ENCODE measurements at regions not wholly inside any gene's neighbourhood (a gene's known extent, or its start where the extent isn't known, plus 50 kb on each side); places are given as distances from the start of the nearest gene placed in this dataset.
"Not testable (repeated sequence)": the region's sequence is repeated elsewhere in the genome, so short reads cannot be mapped to it uniquely, and the experiment has no call there.

DNA sequence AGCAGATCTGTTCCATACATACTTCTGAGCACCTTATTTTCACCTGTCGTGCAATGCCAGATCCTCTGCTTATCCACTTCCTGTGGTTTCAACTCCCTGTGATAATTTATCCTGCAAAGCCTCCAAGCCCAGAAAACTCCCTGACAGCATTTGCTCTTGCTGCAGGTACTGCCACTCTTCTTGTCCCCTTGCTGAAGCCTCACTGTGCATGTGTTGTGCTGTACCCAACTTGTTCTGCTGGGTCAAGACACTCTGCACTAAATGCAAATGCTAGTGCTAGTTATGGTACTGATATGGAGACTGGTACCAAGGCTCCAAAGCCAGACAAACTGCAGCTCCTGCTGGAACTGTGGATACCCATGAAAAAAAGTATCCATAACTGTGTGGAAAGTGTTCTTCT lies 315.4 kb upstream of the MIR17HG start:
- DNase-seq (ENCODE audit: low read depth): no peak

DNA sequence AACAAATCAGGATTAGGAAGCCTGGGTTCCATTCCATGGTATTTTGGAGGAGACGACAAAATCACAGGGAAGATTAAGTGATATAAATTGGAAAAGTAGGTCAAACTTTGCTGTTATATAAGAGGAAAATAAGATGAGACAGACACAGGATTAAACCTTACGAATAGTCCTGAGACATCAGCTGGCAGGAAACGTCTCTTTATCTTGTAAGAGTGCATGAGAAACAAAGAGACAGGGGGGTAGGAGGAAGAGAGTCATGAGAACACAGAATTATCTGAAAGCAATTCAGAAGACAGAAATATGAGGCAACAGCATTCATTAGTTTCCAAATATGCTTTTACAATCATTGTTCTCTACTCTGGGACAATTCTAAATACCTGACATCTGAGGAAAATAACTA lies 310.6 kb upstream of the MIR17HG start:
- no peak for DNase-seq (ENCODE audit: low read depth)

DNA sequence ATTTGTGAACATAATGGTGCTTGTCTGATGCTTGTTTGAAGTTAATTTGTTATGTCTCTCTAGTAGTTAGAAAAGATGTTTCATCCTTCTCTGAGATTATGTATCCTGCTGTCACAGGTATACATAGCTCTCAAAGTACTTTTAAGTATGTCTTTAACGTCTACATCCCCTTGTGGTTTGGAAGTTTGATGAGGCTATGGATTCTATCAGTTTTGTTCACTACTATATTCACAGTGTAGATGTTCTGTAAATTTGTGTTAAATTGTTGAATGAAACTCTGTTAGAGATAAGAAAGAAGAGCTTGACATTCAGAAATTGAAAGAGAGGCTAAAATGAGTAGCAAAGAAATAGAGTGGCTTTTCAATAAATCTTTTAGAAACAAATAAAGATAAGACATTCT lies 304.6 kb upstream of the MIR17HG start:
- DNase-seq (ENCODE audit: low read depth): no peak

- DNase-seq (ENCODE audit: low read depth): no peak
Observed at GRCh38 chr13:91045351-91046034, 302.0 kb upstream of the MIR17HG start.

- no peak for DNase-seq (ENCODE audit: low read depth)
Observed at GRCh38 chr13:91046715-91047327, 300.7 kb upstream of the MIR17HG start.

- no peak for DNase-seq (ENCODE audit: low read depth)
Observed at GRCh38 chr13:91050970-91051369, 296.5 kb upstream of the MIR17HG start.

DNA sequence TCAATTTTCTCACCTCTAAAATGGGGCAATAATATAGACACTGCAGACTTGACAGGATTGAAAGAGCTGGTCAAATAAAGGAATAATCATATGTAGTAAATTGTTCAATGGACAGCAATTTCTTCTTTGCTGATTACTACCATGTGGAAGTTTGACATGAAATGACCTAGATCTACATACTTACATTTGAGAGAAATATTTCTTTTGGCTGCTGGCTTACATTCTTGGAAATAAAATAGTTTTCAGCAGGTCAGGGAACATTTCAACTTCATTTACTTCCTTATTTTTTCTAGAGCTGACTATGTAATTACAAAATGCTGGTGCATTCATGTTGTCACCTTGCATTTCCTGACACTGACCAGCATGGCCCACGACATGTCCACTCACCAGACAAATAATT lies 294.6 kb upstream of the MIR17HG start:
- DNase-seq (ENCODE audit: low read depth): no peak

DNA sequence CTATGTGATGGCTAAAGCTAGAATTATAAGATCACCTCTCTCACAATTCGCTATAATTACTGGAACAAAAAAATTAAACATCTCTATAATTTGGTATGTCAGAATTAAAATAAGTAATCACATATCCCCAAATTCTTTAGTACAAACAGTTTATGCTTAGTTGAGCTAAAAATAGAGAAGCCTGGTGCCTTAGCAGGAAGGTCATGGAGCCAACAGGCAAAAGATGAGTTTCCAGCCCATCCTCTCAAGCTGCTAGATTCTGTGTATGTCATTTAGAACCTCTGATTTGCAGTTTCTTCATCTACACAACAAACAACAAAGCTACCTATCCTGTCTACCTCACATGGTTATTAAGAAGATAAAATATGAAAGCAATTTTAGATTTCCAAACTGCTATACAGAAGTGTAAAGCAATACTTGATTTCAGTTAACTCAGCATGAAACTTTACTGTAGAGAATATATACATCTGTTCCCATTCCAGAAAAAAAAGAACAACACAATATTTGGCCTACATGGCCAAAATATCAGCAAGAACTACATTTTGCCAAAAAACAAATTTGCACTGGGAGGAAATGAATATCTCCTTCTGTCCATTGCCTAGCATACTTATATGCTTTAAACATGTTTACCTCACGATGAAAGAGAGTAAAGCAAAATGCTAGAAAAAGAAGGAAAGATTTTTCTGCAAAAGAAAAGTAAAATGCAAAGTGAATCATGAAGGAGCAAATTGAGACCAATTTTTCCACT lies 294.0 kb upstream of the MIR17HG start:
- no peak for DNase-seq (ENCODE audit: low read depth)

GRCh38 chr13:91054902-91055301 lies 292.6 kb upstream of the MIR17HG start:
- no peak for DNase-seq (ENCODE audit: low read depth)

DNA sequence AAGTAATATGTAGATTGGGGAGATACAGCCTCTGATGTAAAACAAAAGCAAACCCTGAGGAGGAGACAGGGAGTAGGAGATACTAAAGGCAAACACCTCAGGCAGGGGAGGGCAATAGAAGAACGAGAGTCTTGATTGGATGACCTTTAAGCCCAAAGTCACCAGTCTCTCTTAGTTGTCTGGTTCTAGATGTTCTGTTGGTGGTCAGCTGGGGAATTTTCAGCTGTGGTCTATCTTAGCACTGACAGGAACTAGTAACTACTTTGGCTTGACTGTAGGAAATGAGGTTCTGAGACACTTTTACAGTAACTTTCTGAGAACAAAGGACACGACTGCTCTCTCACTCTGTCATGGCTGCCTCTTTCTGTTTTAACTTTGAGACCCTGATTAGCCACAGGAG lies 290.7 kb upstream of the MIR17HG start:
- DNase-seq (ENCODE audit: low read depth): no peak

DNA sequence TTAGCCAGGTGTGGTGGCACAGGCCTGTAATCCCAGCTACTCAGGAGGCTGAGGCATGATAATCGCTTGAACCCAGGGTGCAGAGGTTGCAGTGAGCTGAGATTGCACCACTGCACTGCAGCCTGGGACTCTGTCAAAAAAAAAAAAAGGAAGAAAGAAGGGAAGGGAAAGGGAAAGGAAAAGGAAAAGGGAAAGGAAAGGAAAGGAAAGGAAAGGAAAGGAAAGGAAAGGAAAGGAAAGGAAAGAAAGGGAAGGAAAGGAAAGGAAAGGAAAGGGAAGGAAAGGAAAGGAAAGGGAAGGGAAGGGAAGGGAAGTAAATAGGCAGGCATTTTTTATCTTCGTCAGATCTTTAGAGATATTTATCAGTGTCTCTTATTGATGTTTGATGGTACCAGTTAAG lies 290.0 kb upstream of the MIR17HG start:
- DNase-seq (ENCODE audit: low read depth): not testable (repeated sequence)

GRCh38 chr13:91058066-91058465 lies 289.4 kb upstream of the MIR17HG start:
- DNase-seq (ENCODE audit: low read depth): no peak

GRCh38 chr13:91058919-91059318 lies 288.6 kb upstream of the MIR17HG start:
- no peak for DNase-seq (ENCODE audit: low read depth)

- no peak for DNase-seq (ENCODE audit: low read depth)
Observed at GRCh38 chr13:91066745-91067144, 280.7 kb upstream of the MIR17HG start.

DNA sequence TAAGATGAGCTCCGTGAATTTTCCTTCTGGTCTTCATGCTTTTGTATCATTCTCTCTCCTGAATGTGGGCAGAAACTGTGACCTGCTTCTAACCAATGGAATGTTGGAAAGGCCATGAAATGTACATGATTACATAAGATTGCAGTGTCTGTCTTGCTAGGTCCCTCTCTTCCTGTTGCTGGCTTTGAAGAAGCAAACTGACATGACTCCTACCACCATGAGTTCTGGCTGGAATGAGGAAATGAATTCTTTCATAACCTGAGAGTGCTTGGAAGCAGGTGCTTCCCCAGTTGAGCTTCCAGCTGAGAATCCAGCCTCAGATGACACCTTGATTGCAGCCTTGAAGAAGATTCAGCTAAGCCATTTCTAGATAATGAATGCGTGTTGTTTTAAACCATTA lies 275.0 kb upstream of the MIR17HG start:
- DNase-seq (ENCODE audit: low read depth): no peak

GRCh38 chr13:91074091-91074490 lies 273.4 kb upstream of the MIR17HG start:
- DNase-seq (ENCODE audit: low read depth): no peak

DNA sequence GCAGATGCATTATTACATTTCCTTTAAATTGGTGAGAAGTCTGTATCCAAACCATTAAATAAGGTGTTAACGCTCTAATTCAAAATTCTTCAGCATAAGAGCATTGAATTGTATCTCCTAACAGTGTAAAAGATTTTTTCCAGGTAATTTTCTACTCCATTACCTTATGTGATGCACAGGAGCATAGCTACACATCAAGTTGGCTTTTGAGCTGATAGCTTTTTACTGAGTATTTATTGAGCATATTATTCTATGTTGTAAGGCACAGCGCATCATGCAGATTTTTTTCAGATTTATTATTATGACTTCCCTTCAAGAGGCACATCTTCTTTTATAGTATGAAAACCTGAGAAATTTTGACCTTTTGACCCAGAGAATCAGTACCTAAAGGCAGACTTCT lies 270.7 kb upstream of the MIR17HG start:
- DNase-seq (ENCODE audit: low read depth): no peak

- no peak for DNase-seq (ENCODE audit: low read depth)
Observed at GRCh38 chr13:91078093-91078679, 269.3 kb upstream of the MIR17HG start.

- no peak for DNase-seq (ENCODE audit: low read depth)
Observed at GRCh38 chr13:91079176-91079575, 268.3 kb upstream of the MIR17HG start.

GRCh38 chr13:91085127-91085526 lies 262.4 kb upstream of the MIR17HG start:
- DNase-seq (ENCODE audit: low read depth): no peak

- DNase-seq (ENCODE audit: low read depth): no peak
Observed at GRCh38 chr13:91086936-91087716, 260.4 kb upstream of the MIR17HG start.

DNA sequence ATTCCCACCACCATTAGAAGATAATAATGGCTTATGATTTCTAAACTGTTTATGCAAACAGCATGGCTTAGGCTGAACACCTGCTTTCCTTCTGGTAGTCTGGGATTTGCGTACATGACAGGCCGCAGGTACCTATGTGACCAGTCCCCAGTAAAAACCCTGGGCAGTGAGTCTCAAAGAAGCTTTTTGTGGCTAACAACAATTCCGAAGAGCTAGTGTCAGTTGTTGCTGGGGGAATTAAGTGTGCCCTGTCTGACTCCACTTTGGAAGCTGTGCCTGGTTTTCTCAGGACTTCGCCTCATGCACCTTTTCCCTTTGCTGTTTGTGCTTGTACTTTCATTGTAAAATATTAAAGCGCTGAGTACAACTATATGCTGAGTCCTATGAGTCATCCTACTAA lies 250.2 kb upstream of the MIR17HG start:
- DNase-seq (ENCODE audit: low read depth): no peak

Data from activated T-helper 1 cell treated with Interleukin-2 at 50 U/mL for 16 hours (primary cell).